ENCODE measurements at regions not wholly inside any gene's neighbourhood (a gene's known extent, or its start where the extent isn't known, plus 50 kb on each side); places are given as distances from the start of the nearest gene placed in this dataset.

DNA sequence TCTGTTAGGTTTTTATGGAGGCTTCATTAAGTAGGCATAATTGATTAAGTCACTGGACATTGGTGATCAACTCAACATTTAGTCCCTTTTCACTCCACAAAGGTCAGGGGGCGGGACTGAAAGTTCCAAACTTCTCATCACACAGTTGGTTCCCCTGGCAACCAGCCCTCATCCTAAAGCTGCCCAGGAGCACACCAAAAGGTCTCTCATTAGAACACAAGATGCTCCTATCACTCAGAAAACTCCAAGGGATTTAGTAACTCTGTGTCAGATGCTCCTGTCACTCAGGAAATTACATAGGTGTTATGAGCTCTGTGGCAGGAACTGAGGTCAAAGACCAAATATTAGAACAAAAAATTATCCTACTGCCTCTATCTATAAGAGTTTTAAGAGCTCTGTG lies 321.5 kb downstream of the OTOL1 start:
- Histone ChIP-seq H3K9me3 (ENCODE audit: control insufficient read depth in 1 of 2, insufficient read depth in 1 of 2, low read length in 2 of 2) (no peaks in the 10 kb centered on the region), H3K36me3 (ENCODE audit: insufficient read depth, low read length) (no peaks in the 10 kb centered on the region), H3K4me3 (ENCODE audit: low read length) (no peak overlapping the region), H3K27ac (ENCODE audit: low read depth in 1 of 2, low read length in 2 of 2) (no peak overlapping the region), H3K4me1 (ENCODE audit: insufficient read depth, low read length) (no peaks in the 10 kb centered on the region), H3K27me3 (ENCODE audit: control insufficient read depth in 1 of 2, insufficient read depth in 2 of 2, low read length in 2 of 2) (no peaks in the 10 kb centered on the region)
- no peaks in the 10 kb centered on the region for H3K27me3 Mint-ChIP-seq
- ChIA-PET POLR2A (interaction anchor here (0.5 kb wide), 1 partner anchor 24 kb away, joined by 3 read pairs; no protein-coding TSS in a partner anchor), CTCF (no interaction called here)
- no peak overlapping the region for H3K27ac Mint-ChIP-seq
- H3K4me1 Mint-ChIP-seq (ENCODE audit: low read depth), result no peaks in the 10 kb centered on the region
- no peaks in the 10 kb centered on the region for H3K9me3 Mint-ChIP-seq
- no peak for DNase-seq
- no peak for ATAC-seq (ENCODE audit: poor library complexity)
- no peak for TF ChIP-seq CTCF (IDR thresholded peaks at IDR 0.05)
- H3K36me3 Mint-ChIP-seq (ENCODE audit: low read depth), result no peaks in the 10 kb centered on the region
- intact Hi-C loops (cut with DNase I, micrococcal nuclease), result loop anchor here in 1 of 2 experiments (5.0 kb wide), 1 partner anchor 351 kb away; no protein-coding TSS in a partner anchor
- H3K4me3 Mint-ChIP-seq, result no peak overlapping the region

GRCh38 chr3:161821591-161821990 lies 325.0 kb downstream of the OTOL1 start:
- Histone ChIP-seq H3K27me3 (ENCODE audit: control insufficient read depth in 1 of 2, insufficient read depth in 2 of 2, low read length in 2 of 2) (no peaks in the 10 kb centered on the region), H3K4me3 (ENCODE audit: low read length) (no peak overlapping the region), H3K27ac (ENCODE audit: low read depth in 1 of 2, low read length in 2 of 2) (no peak overlapping the region), H3K36me3 (ENCODE audit: insufficient read depth, low read length) (no peaks in the 10 kb centered on the region), H3K9me3 (ENCODE audit: control insufficient read depth in 1 of 2, insufficient read depth in 1 of 2, low read length in 2 of 2) (no peaks in the 10 kb centered on the region), H3K4me1 (ENCODE audit: insufficient read depth, low read length) (no peaks in the 10 kb centered on the region)
- Mint-ChIP-seq H3K27me3 (no peaks in the 10 kb centered on the region), H3K4me3 (no peak overlapping the region), H3K36me3 (ENCODE audit: low read depth) (no peaks in the 10 kb centered on the region), H3K27ac (no peak overlapping the region), H3K9me3 (no peaks in the 10 kb centered on the region), H3K4me1 (ENCODE audit: low read depth) (no peaks in the 10 kb centered on the region)
- intact Hi-C loops (cut with DNase I, micrococcal nuclease), result no loop called here
- ATAC-seq (ENCODE audit: poor library complexity), result no peak
- ChIA-PET POLR2A (no interaction called here), CTCF (no interaction called here)
- no peak for DNase-seq
- TF ChIP-seq CTCF (IDR thresholded peaks at IDR 0.05), result no peak

DNA sequence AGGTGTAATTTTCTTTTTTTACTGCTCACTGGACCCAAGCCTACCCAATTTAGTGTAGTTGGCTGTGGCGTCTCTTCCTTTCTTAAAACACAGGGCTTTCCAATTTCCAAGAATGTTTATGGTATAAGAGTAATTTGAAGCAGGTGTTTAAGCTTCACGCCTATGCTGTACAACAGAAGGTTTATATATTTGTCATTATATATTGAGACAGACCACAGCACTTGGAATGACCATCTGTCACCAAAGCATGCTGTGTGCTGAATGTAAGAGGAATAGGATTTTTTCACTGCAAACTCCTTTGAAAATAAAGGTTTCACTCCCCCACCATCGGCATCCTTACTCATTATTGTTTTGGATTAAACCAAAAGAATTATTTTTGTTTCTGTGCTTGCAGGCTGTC lies 325.7 kb downstream of the OTOL1 start:
- Histone ChIP-seq H3K9me3 (ENCODE audit: control insufficient read depth in 1 of 2, insufficient read depth in 1 of 2, low read length in 2 of 2) (no peaks in the 10 kb centered on the region), H3K27ac (ENCODE audit: low read depth in 1 of 2, low read length in 2 of 2) (no peak overlapping the region), H3K27me3 (ENCODE audit: control insufficient read depth in 1 of 2, insufficient read depth in 2 of 2, low read length in 2 of 2) (no peaks in the 10 kb centered on the region), H3K4me3 (ENCODE audit: low read length) (no peak overlapping the region), H3K36me3 (ENCODE audit: insufficient read depth, low read length) (no peaks in the 10 kb centered on the region), H3K4me1 (ENCODE audit: insufficient read depth, low read length) (no peaks in the 10 kb centered on the region)
- CTCF ChIA-PET, result no interaction called here
- peaks cover 2% of the 10 kb centered on the region for H3K9me3 Mint-ChIP-seq
- H3K36me3 Mint-ChIP-seq (ENCODE audit: low read depth), result no peaks in the 10 kb centered on the region
- DNase-seq, result no peak
- H3K4me3 Mint-ChIP-seq, result no peak overlapping the region
- H3K27me3 Mint-ChIP-seq, result no peaks in the 10 kb centered on the region
- H3K27ac Mint-ChIP-seq, result no peak overlapping the region
- POLR2A ChIA-PET, result no interaction called here
- intact Hi-C loops (cut with DNase I, micrococcal nuclease), result no loop called here
- ATAC-seq (ENCODE audit: poor library complexity), result no peak
- TF ChIP-seq CTCF (IDR thresholded peaks at IDR 0.05), result no peak
- H3K4me1 Mint-ChIP-seq (ENCODE audit: low read depth), result no peaks in the 10 kb centered on the region

Data from CD4-positive, alpha-beta T cell (primary cell).